ENCODE measurements at regions not wholly inside any gene's neighbourhood (a gene's known extent, or its start where the extent isn't known, plus 50 kb on each side); places are given as distances from the start of the nearest gene placed in this dataset.
A peak's percentile ranks its signal among the peaks of the same experiment; 100 is the strongest.
"Not testable (repeated sequence)": the region's sequence is repeated elsewhere in the genome, so short reads cannot be mapped to it uniquely, and the experiment has no call there.

GRCh38 chr2:153663371-153663770 is 184.8 kb upstream of the RPRM start:
- Histone ChIP-seq H2AFZ (ENCODE audit: low read depth, low read length) (no peak overlapping the region), H3K4me2 (ENCODE audit: low read length) (no peak overlapping the region), H3K4me3 (ENCODE audit: low read length) (peak overlapping the region; percentile 17), H3K27ac (ENCODE audit: low read length) (no peak overlapping the region), H3K9me2 (ENCODE audit: insufficient read depth, low read length) (no peaks in the 10 kb centered on the region), H3K9me3 (ENCODE audit: low read length) (no peaks in the 10 kb centered on the region), H3F3A (ENCODE audit: insufficient read depth, low read length, poor library complexity, severe bottlenecking) (no peaks in the 10 kb centered on the region), H3K27me3 (ENCODE audit: insufficient read depth, low read depth, low read length) (no peaks in the 10 kb centered on the region), H3K79me2 (replicated peaks; ENCODE audit: insufficient read depth, low read length) (no peaks in the 10 kb centered on the region), H4K20me1 (ENCODE audit: insufficient read depth) (no peaks in the 10 kb centered on the region), H3K36me3 (ENCODE audit: insufficient read depth, low read length) (no peaks in the 10 kb centered on the region), H3K9ac (ENCODE audit: low read length) (no peak overlapping the region)
- no peak for TF ChIP-seq RAD21 (conservative IDR thresholded peaks at IDR 0.05)
- TF ChIP-seq CTCF (IDR thresholded peaks at IDR 0.05; ENCODE audit: poor library complexity, severe bottlenecking), result no peak
- no peak for TF ChIP-seq EZH2 (IDR thresholded peaks at IDR 0.05; ENCODE audit: borderline replicate concordance, insufficient read depth, low read length, poor library complexity, severe bottlenecking)
- no peak for TF ChIP-seq REST (IDR thresholded peaks at IDR 0.05; ENCODE audit: borderline replicate concordance)
- peak; percentile 73 for TF ChIP-seq EP300 (conservative IDR thresholded peaks at IDR 0.05; ENCODE audit: poor library complexity, severe bottlenecking)
- TF ChIP-seq POLR2AphosphoS5 (IDR thresholded peaks at IDR 0.05), result peak; percentile 29
- no peak for TF ChIP-seq TAF1 (IDR thresholded peaks at IDR 0.05; ENCODE audit: low read depth)

GRCh38 chr2:153664009-153664408 is 185.4 kb upstream of the RPRM start:
- H3K79me2 ChIP-seq (replicated peaks; ENCODE audit: insufficient read depth, low read length); H3K9me2 ChIP-seq (ENCODE audit: insufficient read depth, low read length); H3F3A ChIP-seq (ENCODE audit: insufficient read depth, low read length, poor library complexity, severe bottlenecking); H3K9ac ChIP-seq (ENCODE audit: low read length); H3K36me3 ChIP-seq (ENCODE audit: insufficient read depth, low read length); H3K4me2 ChIP-seq (ENCODE audit: low read length); H2AFZ ChIP-seq (ENCODE audit: low read depth, low read length); H3K4me3 ChIP-seq (ENCODE audit: low read length); H3K27me3 ChIP-seq (ENCODE audit: insufficient read depth, low read depth, low read length); H4K20me1 ChIP-seq (ENCODE audit: insufficient read depth); H3K9me3 ChIP-seq (ENCODE audit: low read length); H3K27ac ChIP-seq (ENCODE audit: low read length): not testable (repeated sequence)

GRCh38 chr2:153667475-153667874 is 188.9 kb upstream of the RPRM start:
- H3K9me2 ChIP-seq (ENCODE audit: insufficient read depth, low read length), result no peaks in the 10 kb centered on the region
- no peaks in the 10 kb centered on the region for H3F3A ChIP-seq (ENCODE audit: insufficient read depth, low read length, poor library complexity, severe bottlenecking)
- H3K79me2 ChIP-seq (replicated peaks; ENCODE audit: insufficient read depth, low read length), result no peaks in the 10 kb centered on the region
- TF ChIP-seq RAD21 (conservative IDR thresholded peaks at IDR 0.05), result no peak
- TF ChIP-seq EP300 (conservative IDR thresholded peaks at IDR 0.05; ENCODE audit: poor library complexity, severe bottlenecking), result no peak
- no peak for TF ChIP-seq CTCF (IDR thresholded peaks at IDR 0.05; ENCODE audit: poor library complexity, severe bottlenecking)
- TF ChIP-seq EZH2 (IDR thresholded peaks at IDR 0.05; ENCODE audit: borderline replicate concordance, insufficient read depth, low read length, poor library complexity, severe bottlenecking), result no peak
- TF ChIP-seq MXI1 (conservative IDR thresholded peaks at IDR 0.05; ENCODE audit: poor library complexity, severe bottlenecking), result no peak
- no peak for TF ChIP-seq TAF1 (IDR thresholded peaks at IDR 0.05; ENCODE audit: low read depth)
- TF ChIP-seq SMC3 (conservative IDR thresholded peaks at IDR 0.05; ENCODE audit: poor library complexity), result no peak
- TF ChIP-seq REST (IDR thresholded peaks at IDR 0.05; ENCODE audit: borderline replicate concordance), result no peak
- no peak for TF ChIP-seq POLR2AphosphoS5 (IDR thresholded peaks at IDR 0.05)
- no peak overlapping the region for H2AFZ ChIP-seq (ENCODE audit: low read depth, low read length)
- H3K4me2 ChIP-seq (ENCODE audit: low read length), result no peak overlapping the region
- no peak overlapping the region for H3K4me3 ChIP-seq (ENCODE audit: low read length)
- H3K9ac ChIP-seq (ENCODE audit: low read length), result no peak overlapping the region
- no peaks in the 10 kb centered on the region for H3K9me3 ChIP-seq (ENCODE audit: low read length)
- no peaks in the 10 kb centered on the region for H3K36me3 ChIP-seq (ENCODE audit: insufficient read depth, low read length)
- no peaks in the 10 kb centered on the region for H4K20me1 ChIP-seq (ENCODE audit: insufficient read depth)
- no peak overlapping the region for H3K27ac ChIP-seq (ENCODE audit: low read length)
- no peaks in the 10 kb centered on the region for H3K27me3 ChIP-seq (ENCODE audit: insufficient read depth, low read depth, low read length)

Data from neural cell (in vitro differentiated cells).